Uterus (tissue), 3 donors: ENCODE measurements at regions not wholly inside any gene's neighbourhood (a gene's known extent, or its start where the extent isn't known, plus 50 kb on each side); places are given as distances from the start of the nearest gene placed in this dataset.

Source experiments
- DNase-seq, 2 donors: peaks; one replicate each; pipeline ENCODE4 v3.0.0-alpha.2; 2019 to 2020
- H3K27ac ChIP-seq, 2 donors: fragments of 200-600 bp; sonication (generic); 1 replicate in 1 of 2; 2 replicates in 1 of 2; pipeline ENCODE4 v1.5.1; 2016 to 2018
- H3K27me3 ChIP-seq, 2 donors: fragments of 200-600 bp; sonication (generic); one replicate each; pipeline ENCODE4 v1.5.1; 2018 to 2019; ENCODE audit warnings: control low read depth in 1 of 2
- H3K36me3 ChIP-seq, 2 donors: fragments of 200-600 bp; sonication (generic); one replicate each; pipeline ENCODE4 v1.5.1; 2019; ENCODE audit warnings: control low read depth in 1 of 2
- H3K4me1 ChIP-seq, 2 donors: fragments of 200-600 bp; sonication (generic); one replicate each; pipeline ENCODE4 v1.5.1; 2018 to 2019; ENCODE audit warnings: control low read depth in 1 of 2
- H3K4me3 ChIP-seq, 2 donors: fragments of 200-600 bp; sonication (generic); 1 replicate in 1 of 2; 2 replicates in 1 of 2; pipeline ENCODE4 v1.5.1; 2018 to 2019; ENCODE audit warnings: mild to moderate bottlenecking in 1 of 2
- H3K9me3 ChIP-seq, 2 donors: fragments of 200-600 bp; sonication (generic); one replicate each; pipeline ENCODE4 v1.5.1; 2019; ENCODE audit warnings: control low read depth in 1 of 2
- POLR2A ChIP-seq, 2 donors: fragments of 450-650 bp; IDR thresholded peaks; one replicate each; pipeline ENCODE4 v1.6.1; 2016; ENCODE audit warnings: antibody characterized with exemption in 2 of 2, mild to moderate bottlenecking in 1 of 2, moderate library complexity in 1 of 2
- intact Hi-C: fragments of 100-400 bp; cut with DNase I; formaldehyde crosslinking; loops from one replicate; pipeline ENCODE4 v1.15.1; 2023; ENCODE audit warnings: low total_unique reads
- TF ChIP-seq, protein P1 (sequence below), 4 experiments: fragments of 200-600 bp in 2 of 4; fragments of 450-650 bp in 2 of 4; sonication (generic) in 2 of 4; IDR thresholded peaks; one replicate each; pipeline ENCODE4 v1.5.1; 2016 to 2019; ENCODE audit warnings: antibody characterized with exemption in 4 of 4, mild to moderate bottlenecking in 2 of 4, moderate library complexity in 1 of 4
- donor health status: DM: yes; HTN: yes; CAD: no.

DNA sequence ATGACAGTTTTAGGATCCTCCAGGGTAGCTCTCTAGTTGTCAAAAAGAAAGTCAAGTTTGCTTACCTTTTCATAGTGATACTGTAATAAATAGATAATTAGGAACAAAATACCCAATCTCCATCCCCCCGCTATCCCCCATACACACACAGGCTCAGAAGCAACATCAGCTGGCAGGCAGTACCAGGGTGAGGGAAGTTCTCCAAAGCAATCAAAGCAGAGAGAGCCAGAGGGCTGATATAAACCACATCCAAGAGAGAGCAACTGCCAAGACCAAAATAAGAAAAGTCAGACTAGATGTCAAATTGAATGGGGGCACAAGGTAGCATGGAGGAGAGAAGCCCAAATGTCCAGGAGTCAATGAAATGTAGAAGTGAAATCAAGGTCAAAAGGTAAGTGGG, 80.2 kb upstream of the PTPRR start:
- DNase-seq, result no peak
- Histone ChIP-seq H3K36me3 (no peaks in the 10 kb centered on the region), H3K4me1 (no peaks in the 10 kb centered on the region), H3K4me3 (no peak overlapping the region), H3K27me3 (no peaks in the 10 kb centered on the region), H3K9me3 (no peaks in the 10 kb centered on the region), H3K27ac (no peak overlapping the region)
- intact Hi-C loops, result no loop called here
- TF ChIP-seq, protein P1, sequence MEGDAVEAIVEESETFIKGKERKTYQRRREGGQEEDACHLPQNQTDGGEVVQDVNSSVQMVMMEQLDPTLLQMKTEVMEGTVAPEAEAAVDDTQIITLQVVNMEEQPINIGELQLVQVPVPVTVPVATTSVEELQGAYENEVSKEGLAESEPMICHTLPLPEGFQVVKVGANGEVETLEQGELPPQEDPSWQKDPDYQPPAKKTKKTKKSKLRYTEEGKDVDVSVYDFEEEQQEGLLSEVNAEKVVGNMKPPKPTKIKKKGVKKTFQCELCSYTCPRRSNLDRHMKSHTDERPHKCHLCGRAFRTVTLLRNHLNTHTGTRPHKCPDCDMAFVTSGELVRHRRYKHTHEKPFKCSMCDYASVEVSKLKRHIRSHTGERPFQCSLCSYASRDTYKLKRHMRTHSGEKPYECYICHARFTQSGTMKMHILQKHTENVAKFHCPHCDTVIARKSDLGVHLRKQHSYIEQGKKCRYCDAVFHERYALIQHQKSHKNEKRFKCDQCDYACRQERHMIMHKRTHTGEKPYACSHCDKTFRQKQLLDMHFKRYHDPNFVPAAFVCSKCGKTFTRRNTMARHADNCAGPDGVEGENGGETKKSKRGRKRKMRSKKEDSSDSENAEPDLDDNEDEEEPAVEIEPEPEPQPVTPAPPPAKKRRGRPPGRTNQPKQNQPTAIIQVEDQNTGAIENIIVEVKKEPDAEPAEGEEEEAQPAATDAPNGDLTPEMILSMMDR (IDR thresholded peaks at IDR 0.05), result no peak
- no peak for TF ChIP-seq POLR2A (IDR thresholded peaks at IDR 0.05)

DNA sequence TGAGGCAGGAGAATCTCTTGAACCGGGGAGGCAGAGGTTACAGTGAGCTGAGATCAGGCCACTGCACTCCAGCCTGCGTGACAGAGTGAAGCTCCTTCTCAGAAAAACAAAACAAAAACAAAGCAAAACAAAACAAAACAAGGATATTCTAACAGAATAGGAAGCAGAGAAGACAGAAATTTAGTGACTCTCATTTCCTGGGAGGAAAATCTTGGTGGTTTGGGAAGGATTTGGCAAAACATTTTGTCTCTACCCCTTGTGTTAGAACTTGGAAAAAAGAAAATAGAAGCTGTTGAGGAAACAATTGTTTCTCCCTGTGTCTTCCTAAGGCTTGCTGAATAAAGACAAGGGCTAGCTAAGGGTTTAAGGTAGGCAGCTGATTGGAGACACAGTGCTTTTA, 79.7 kb upstream of the PTPRR start:
- H3K9me3 ChIP-seq, result no peaks in the 10 kb centered on the region
- DNase-seq, result no peak
- no peaks in the 10 kb centered on the region for H3K4me1 ChIP-seq
- intact Hi-C loops, result no loop called here
- H3K27me3 ChIP-seq, result no peaks in the 10 kb centered on the region
- no peak overlapping the region for H3K4me3 ChIP-seq
- TF ChIP-seq, protein P1 (IDR thresholded peaks at IDR 0.05), result no peak
- no peak for TF ChIP-seq POLR2A (IDR thresholded peaks at IDR 0.05)
- no peak overlapping the region for H3K27ac ChIP-seq
- H3K36me3 ChIP-seq, result no peaks in the 10 kb centered on the region

DNA sequence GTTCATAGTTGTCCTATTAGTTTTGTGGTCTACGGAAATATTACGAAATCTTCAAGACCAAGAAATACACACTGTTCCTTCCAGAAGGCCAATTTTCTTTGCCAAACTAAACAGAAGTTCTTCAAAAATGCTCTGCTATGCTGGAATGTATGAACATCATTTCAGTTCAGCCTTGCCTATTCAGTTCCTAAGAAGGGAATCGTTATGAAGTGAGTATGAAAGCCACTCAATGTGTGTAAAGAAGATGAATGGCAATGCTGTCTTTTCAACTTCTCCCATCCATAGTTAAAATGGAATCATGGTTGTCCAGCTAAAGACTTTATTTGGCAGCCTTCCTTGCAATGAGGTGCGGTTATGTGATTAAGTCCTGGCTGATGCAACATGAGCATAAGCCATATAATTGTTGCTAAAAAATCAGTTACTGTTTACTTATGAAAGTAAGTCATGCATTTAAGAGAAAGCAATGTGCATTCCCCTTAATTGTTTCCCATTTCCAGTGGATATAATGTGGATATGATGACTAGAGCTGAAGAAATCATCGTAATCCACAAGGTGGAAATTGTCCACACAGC, 73.8 kb upstream of the PTPRR start:
- Histone ChIP-seq H3K4me3 (no peak overlapping the region), H3K27me3 (no peaks in the 10 kb centered on the region), H3K9me3 (no peaks in the 10 kb centered on the region), H3K27ac (peak overlapping the region in 1 of 2 donors; percentile 42), H3K36me3 (no peaks in the 10 kb centered on the region), H3K4me1 (no peaks in the 10 kb centered on the region)
- DNase-seq, result no peak
- TF ChIP-seq, protein P1 (IDR thresholded peaks at IDR 0.05), result no peak
- no peak for TF ChIP-seq POLR2A (IDR thresholded peaks at IDR 0.05)
- intact Hi-C loops, result no loop called here

DNA sequence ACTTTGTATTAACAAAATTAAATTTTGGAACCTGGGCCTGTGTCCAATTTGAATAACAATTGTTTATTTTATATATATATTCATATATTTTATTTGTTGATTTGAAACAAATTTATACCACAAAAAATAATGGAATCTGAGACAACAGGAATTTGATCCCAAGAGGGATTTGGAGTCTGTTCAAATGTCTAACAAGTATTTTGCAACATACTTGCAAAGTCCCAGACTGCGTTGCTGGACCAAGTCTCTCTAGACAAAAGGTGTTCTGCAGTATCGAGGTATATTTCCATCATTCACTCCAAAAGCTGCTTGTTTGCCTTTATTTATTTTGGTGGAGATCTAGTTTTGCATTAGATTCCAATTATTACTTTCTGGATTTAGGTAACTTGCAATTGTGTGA, 68.7 kb upstream of the PTPRR start:
- H3K9me3 ChIP-seq, result no peaks in the 10 kb centered on the region
- TF ChIP-seq, protein P1 (IDR thresholded peaks at IDR 0.05), result no peak
- TF ChIP-seq POLR2A (IDR thresholded peaks at IDR 0.05), result no peak
- H3K27me3 ChIP-seq, result no peaks in the 10 kb centered on the region
- H3K4me3 ChIP-seq, result no peak overlapping the region
- no peak for DNase-seq
- H3K36me3 ChIP-seq, result no peaks in the 10 kb centered on the region
- H3K4me1 ChIP-seq, result no peaks in the 10 kb centered on the region
- intact Hi-C loops, result no loop called here
- no peak overlapping the region for H3K27ac ChIP-seq

DNA sequence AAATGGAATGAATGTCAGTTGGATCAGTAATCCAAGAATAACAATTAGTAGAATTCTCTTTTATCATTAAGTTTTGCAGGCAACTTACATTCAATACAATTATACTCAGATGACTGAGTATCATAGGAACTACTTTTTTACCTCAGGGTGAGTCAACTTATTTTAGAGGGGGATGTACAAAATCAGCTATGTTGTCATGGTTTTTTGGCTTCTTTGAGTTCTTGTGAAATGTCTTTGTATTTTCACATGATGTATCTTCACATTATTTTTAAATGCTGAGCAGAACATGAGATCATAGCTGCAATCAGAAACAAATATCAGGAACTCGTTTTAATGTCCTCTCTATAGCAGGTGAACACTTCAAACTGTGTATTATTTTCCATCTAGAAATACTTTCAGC, 65.3 kb upstream of the PTPRR start:
- H3K36me3 ChIP-seq, result no peaks in the 10 kb centered on the region
- no peak for TF ChIP-seq POLR2A (IDR thresholded peaks at IDR 0.05)
- TF ChIP-seq, protein P1 (IDR thresholded peaks at IDR 0.05), result no peak
- H3K27me3 ChIP-seq, result no peaks in the 10 kb centered on the region
- no peak for DNase-seq
- H3K4me3 ChIP-seq, result no peak overlapping the region
- no peaks in the 10 kb centered on the region for H3K9me3 ChIP-seq
- no peaks in the 10 kb centered on the region for H3K4me1 ChIP-seq
- no peak overlapping the region for H3K27ac ChIP-seq
- intact Hi-C loops, result no loop called here
